ENCODE measurements at regions not wholly inside any gene's neighbourhood (a gene's known extent, or its start where the extent isn't known, plus 50 kb on each side); places are given as distances from the start of the nearest gene placed in this dataset.

- ATAC-seq (no peak), DNase-seq (no peak)
- Histone ChIP-seq H3K9me2 (replicated peaks; ENCODE audit: low read length) (no peaks in the 10 kb centered on the region), H3K79me2 (ENCODE audit: low read length) (no peaks in the 10 kb centered on the region), H4K20me1 (ENCODE audit: low read length) (no peaks in the 10 kb centered on the region), H3K4me1 (ENCODE audit: insufficient read depth, low read length) (no peaks in the 10 kb centered on the region), H3K4me2 (ENCODE audit: low read length) (no peak overlapping the region), H3K36me3 (ENCODE audit: low read depth, low read length) (no peaks in the 10 kb centered on the region), H3K9ac (ENCODE audit: low read length) (no peak overlapping the region), H3F3A (ENCODE audit: low read length, unreplicated experiment) (no peaks in the 10 kb centered on the region), H3K27me3 (ENCODE audit: low read length) (no peaks in the 10 kb centered on the region), H3K27ac (ENCODE audit: low read length) (no peak overlapping the region), H2AFZ (ENCODE audit: low read length) (no peak overlapping the region), H3K9me3 (ENCODE audit: low read length) (no peaks in the 10 kb centered on the region), H3K4me3 (ENCODE audit: low read length) (no peak overlapping the region)
- intact Hi-C loops (cut with micrococcal nuclease) = no loop called here
- ChIA-PET POLR2A (ENCODE audit: unreplicated experiment) (no interaction called here), CTCF (no interaction called here)
- BruUV-seq (replicated peaks) = no TSS peak
- no peak for TF ChIP-seq EZH2 (IDR thresholded peaks at IDR 0.05; ENCODE audit: low read length, unreplicated experiment)
- TF ChIP-seq CTCF (conservative IDR thresholded peaks at IDR 0.05; ENCODE audit: low read depth, low read length) = no peak
- TF ChIP-seq EZH2phosphoT487 (IDR thresholded peaks at IDR 0.05; ENCODE audit: borderline replicate concordance, low read length) = no peak
Observed at GRCh38 chr2:48138898-48139297, 175.6 kb upstream of the FOXN2 start.

GRCh38 chr2:48140586-48140985 lies 173.9 kb upstream of the FOXN2 start:
- no peak overlapping the region for H3K4me2 ChIP-seq (ENCODE audit: low read length)
- no peaks in the 10 kb centered on the region for H3K9me3 ChIP-seq (ENCODE audit: low read length)
- H3K27me3 ChIP-seq (ENCODE audit: low read length) = no peaks in the 10 kb centered on the region
- no peaks in the 10 kb centered on the region for H3K79me2 ChIP-seq (ENCODE audit: low read length)
- H3K27ac ChIP-seq (ENCODE audit: low read length) = no peak overlapping the region
- CTCF ChIA-PET = no interaction called here
- no peaks in the 10 kb centered on the region for H3K4me1 ChIP-seq (ENCODE audit: insufficient read depth, low read length)
- no TSS peak for BruUV-seq (replicated peaks)
- DNase-seq (no peak), ATAC-seq (no peak)
- POLR2A ChIA-PET (ENCODE audit: unreplicated experiment) = no interaction called here
- H3K36me3 ChIP-seq (ENCODE audit: low read depth, low read length) = no peaks in the 10 kb centered on the region
- no peaks in the 10 kb centered on the region for H3K9me2 ChIP-seq (replicated peaks; ENCODE audit: low read length)
- no peak overlapping the region for H2AFZ ChIP-seq (ENCODE audit: low read length)
- no peaks in the 10 kb centered on the region for H3F3A ChIP-seq (ENCODE audit: low read length, unreplicated experiment)
- intact Hi-C loops (cut with micrococcal nuclease) = no loop called here
- H3K9ac ChIP-seq (ENCODE audit: low read length) = no peak overlapping the region
- no peak overlapping the region for H3K4me3 ChIP-seq (ENCODE audit: low read length)
- TF ChIP-seq EZH2phosphoT487 (IDR thresholded peaks at IDR 0.05; ENCODE audit: borderline replicate concordance, low read length) (no peak), EZH2 (IDR thresholded peaks at IDR 0.05; ENCODE audit: low read length, unreplicated experiment) (no peak), CTCF (conservative IDR thresholded peaks at IDR 0.05; ENCODE audit: low read depth, low read length) (no peak)
- H4K20me1 ChIP-seq (ENCODE audit: low read length) = no peaks in the 10 kb centered on the region

- no TSS peak for BruUV-seq (replicated peaks)
- Histone ChIP-seq H3K4me2 (ENCODE audit: low read length) (no peak overlapping the region), H4K20me1 (ENCODE audit: low read length) (no peaks in the 10 kb centered on the region), H3K9me3 (ENCODE audit: low read length) (no peaks in the 10 kb centered on the region), H3K4me3 (ENCODE audit: low read length) (no peak overlapping the region), H3K79me2 (ENCODE audit: low read length) (no peaks in the 10 kb centered on the region), H3F3A (ENCODE audit: low read length, unreplicated experiment) (no peaks in the 10 kb centered on the region), H3K9ac (ENCODE audit: low read length) (no peak overlapping the region), H3K9me2 (replicated peaks; ENCODE audit: low read length) (no peaks in the 10 kb centered on the region), H3K27me3 (ENCODE audit: low read length) (no peaks in the 10 kb centered on the region), H3K4me1 (ENCODE audit: insufficient read depth, low read length) (no peaks in the 10 kb centered on the region), H3K27ac (ENCODE audit: low read length) (no peak overlapping the region), H2AFZ (ENCODE audit: low read length) (no peak overlapping the region), H3K36me3 (ENCODE audit: low read depth, low read length) (no peaks in the 10 kb centered on the region)
- DNase-seq = no peak
- ATAC-seq = no peak
- POLR2A ChIA-PET (ENCODE audit: unreplicated experiment) = no interaction called here
- CTCF ChIA-PET = interaction anchor here (0.6 kb wide), 1 partner anchor 37 kb away, joined by 3 read pairs; no protein-coding TSS in a partner anchor
- intact Hi-C loops (cut with micrococcal nuclease) = no loop called here
- no peak for TF ChIP-seq CTCF (conservative IDR thresholded peaks at IDR 0.05; ENCODE audit: low read depth, low read length)
- TF ChIP-seq EZH2phosphoT487 (IDR thresholded peaks at IDR 0.05; ENCODE audit: borderline replicate concordance, low read length) = no peak
- no peak for TF ChIP-seq EZH2 (IDR thresholded peaks at IDR 0.05; ENCODE audit: low read length, unreplicated experiment)
Observed at GRCh38 chr2:48144777-48145176, 169.7 kb upstream of the FOXN2 start.

All from PC-3 (cell line).